ENCODE measurements at regions not wholly inside any gene's neighbourhood (a gene's known extent, or its start where the extent isn't known, plus 50 kb on each side); places are given as distances from the start of the nearest gene placed in this dataset.

- no peak for TF ChIP-seq POLR2AphosphoS5 (IDR thresholded peaks at IDR 0.05; ENCODE audit: insufficient read depth, low read depth, low read length)
- no peak for TF ChIP-seq MAX (IDR thresholded peaks at IDR 0.05; ENCODE audit: insufficient read depth, insufficient read length)
Measured at GRCh38 chr5:89844548-89844947, 565.0 kb downstream of the CETN3 start.

Measured in endothelial cell of umbilical vein (primary cell).